CD8-positive, alpha-beta memory T cell (primary cell): ENCODE measurements at regions not wholly inside any gene's neighbourhood (a gene's known extent, or its start where the extent isn't known, plus 50 kb on each side); places are given as distances from the start of the nearest gene placed in this dataset.

ENCODE experiments used
- CTCF ChIA-PET: fragments of 350-600 bp; sonication (Branson Sonifier 250); formaldehyde crosslinking; loops from one replicate; lab custom pipeline; 2021; ENCODE audit warnings: antibody characterized with exemption; lab: Charles Lee
- POLR2A ChIA-PET: fragments of 350-600 bp; sonication (Branson Sonifier 250); formaldehyde crosslinking; loops from one replicate; lab custom pipeline; 2021; ENCODE audit warnings: antibody characterized with exemption; lab: Charles Lee
- DNase-seq, 5 donors: peaks; one replicate each; pipeline versions ENCODE4 v3.0.0 to v3.0.0-alpha.2; 2020 to 2022; ENCODE audit warnings: mixed read lengths in 1 of 5
- H3K27ac ChIP-seq: one replicate; pipeline ENCODE4 v1.7.0; 2013; ENCODE audit warnings: low read depth, mild to moderate bottlenecking, low read length, moderate library complexity
- H3K27me3 ChIP-seq: 2 replicates; pipeline ENCODE4 v1.7.0; 2013; ENCODE audit warnings: low read length, mild to moderate bottlenecking; ENCODE audit not compliant: insufficient read depth, poor library complexity, severe bottlenecking
- H3K36me3 ChIP-seq: 2 replicates; pipeline ENCODE4 v1.7.0; 2013; ENCODE audit warnings: mild to moderate bottlenecking, low read length, moderate library complexity; ENCODE audit not compliant: insufficient read depth
- H3K4me1 ChIP-seq: 2 replicates; pipeline ENCODE4 v1.7.0; 2013; ENCODE audit warnings: mild to moderate bottlenecking, low read length, moderate library complexity; ENCODE audit not compliant: insufficient read depth
- H3K4me3 ChIP-seq: 2 replicates; pipeline ENCODE4 v1.7.0; 2013; ENCODE audit warnings: mild to moderate bottlenecking, low read length
- H3K9me3 ChIP-seq: 2 replicates; pipeline ENCODE4 v1.7.0; 2013; ENCODE audit warnings: mild to moderate bottlenecking, low read length
- H3K27ac Mint-ChIP-seq, 8 donors: one replicate each; pipeline ENCODE4 v1.8.0; 2020 to 2021; ENCODE audit warnings: mixed read lengths in 8 of 8, mild to moderate bottlenecking in 6 of 8, inconsistent platforms in 3 of 8, moderate library complexity in 3 of 8
- H3K27me3 Mint-ChIP-seq, 2 donors: one replicate each; pipeline ENCODE4 v1.8.0; 2020 to 2021; ENCODE audit warnings: mixed read lengths in 2 of 2, mild to moderate bottlenecking in 1 of 2, moderate library complexity in 1 of 2
- H3K36me3 Mint-ChIP-seq, 3 donors: one replicate each; pipeline ENCODE4 v1.8.0; 2020 to 2021; ENCODE audit warnings: mixed read lengths in 3 of 3, inconsistent platforms in 1 of 3, mild to moderate bottlenecking in 1 of 3
- H3K4me1 Mint-ChIP-seq, 3 donors: one replicate each; pipeline ENCODE4 v1.8.0; 2020 to 2021; ENCODE audit warnings: mixed read lengths in 3 of 3, inconsistent platforms in 1 of 3, mild to moderate bottlenecking in 1 of 3
- H3K4me3 Mint-ChIP-seq, 7 donors: one replicate each; pipeline ENCODE4 v1.8.0; 2020 to 2021; ENCODE audit warnings: mixed read lengths in 7 of 7, mild to moderate bottlenecking in 6 of 7, moderate library complexity in 4 of 7, inconsistent platforms in 2 of 7
- H3K9me3 Mint-ChIP-seq, 5 donors: one replicate each; pipeline ENCODE4 v1.8.0; 2020 to 2022; ENCODE audit warnings: mixed read lengths in 5 of 5, mild to moderate bottlenecking in 3 of 5, moderate library complexity in 2 of 5, inconsistent platforms in 1 of 5

DNA sequence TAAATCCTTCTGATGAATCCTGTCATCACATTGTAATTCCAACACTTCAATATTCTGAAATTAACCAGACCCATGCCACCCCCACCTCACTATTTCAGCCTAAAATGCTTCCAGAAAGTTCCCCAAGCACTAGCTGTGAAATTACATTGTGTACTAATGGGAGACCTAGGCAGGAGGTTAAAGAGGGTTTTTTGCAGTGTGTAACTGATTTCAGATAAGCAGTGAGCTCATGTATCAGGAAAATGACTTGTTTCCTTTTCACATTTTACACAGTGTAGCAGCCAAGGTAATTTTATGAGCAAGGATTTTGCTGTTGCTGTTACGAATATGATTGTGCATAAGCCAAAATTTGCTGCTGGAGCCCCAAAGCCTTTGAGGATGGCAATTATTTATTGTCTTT, 129.0 kb downstream of the INHBA start:
- no peaks in the 10 kb centered on the region for H3K27me3 ChIP-seq
- ChIA-PET CTCF (no interaction called here), POLR2A (no interaction called here)
- Mint-ChIP-seq H3K9me3 (peaks cover 0 to 10% (median 6%) of the 10 kb centered on the region in 5 donors), H3K4me1 (no peaks in the 10 kb centered on the region), H3K27ac (no peak overlapping the region), H3K27me3 (peaks cover 0 to 2% of the 10 kb centered on the region in 2 donors), H3K4me3 (no peak overlapping the region), H3K36me3 (no peaks in the 10 kb centered on the region)
- H3K4me3 ChIP-seq: no peak overlapping the region
- no peaks in the 10 kb centered on the region for H3K4me1 ChIP-seq
- H3K9me3 ChIP-seq: no peaks in the 10 kb centered on the region
- H3K27ac ChIP-seq: no peak overlapping the region
- H3K36me3 ChIP-seq: no peaks in the 10 kb centered on the region
- DNase-seq: no peak

GRCh38 chr7:41573443-41573842, 129.4 kb downstream of the INHBA start:
- no peaks in the 10 kb centered on the region for H3K4me1 ChIP-seq
- no peak overlapping the region for H3K4me3 ChIP-seq
- ChIA-PET POLR2A (no interaction called here), CTCF (no interaction called here)
- no peaks in the 10 kb centered on the region for H3K27me3 ChIP-seq
- H3K27ac ChIP-seq: no peak overlapping the region
- no peak overlapping the region for H3K27ac Mint-ChIP-seq
- H3K36me3 ChIP-seq: no peaks in the 10 kb centered on the region
- H3K36me3 Mint-ChIP-seq: no peaks in the 10 kb centered on the region
- H3K9me3 ChIP-seq: no peaks in the 10 kb centered on the region
- no peak for DNase-seq
- no peak overlapping the region for H3K4me3 Mint-ChIP-seq
- peaks cover 0 to 10% (median 6%) of the 10 kb centered on the region in 5 donors for H3K9me3 Mint-ChIP-seq
- peaks cover 0 to 2% of the 10 kb centered on the region in 2 donors for H3K27me3 Mint-ChIP-seq
- H3K4me1 Mint-ChIP-seq: no peaks in the 10 kb centered on the region

DNA sequence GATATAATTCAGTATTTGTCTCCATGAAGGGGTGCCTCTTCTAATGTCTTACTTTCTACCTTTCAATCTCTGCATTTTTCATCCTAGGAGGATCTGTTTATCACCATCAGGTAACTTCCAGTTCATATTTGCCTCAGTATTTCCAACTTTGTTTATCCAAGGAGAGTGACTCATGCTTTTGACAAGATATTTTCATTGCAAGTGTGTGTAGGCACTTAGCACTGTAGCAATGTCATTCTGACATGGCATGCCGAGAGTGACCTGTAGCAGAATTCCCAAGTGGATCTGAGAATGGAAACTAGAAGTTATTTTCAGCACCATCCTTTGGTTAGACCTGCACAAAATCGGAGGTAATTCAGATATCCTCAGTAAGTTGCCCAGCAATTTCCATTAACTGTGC, 129.9 kb downstream of the INHBA start:
- POLR2A ChIA-PET: no interaction called here
- Histone ChIP-seq H3K27me3 (no peaks in the 10 kb centered on the region), H3K27ac (no peak overlapping the region), H3K4me3 (no peak overlapping the region), H3K9me3 (no peaks in the 10 kb centered on the region), H3K36me3 (no peaks in the 10 kb centered on the region), H3K4me1 (no peaks in the 10 kb centered on the region)
- no peaks in the 10 kb centered on the region for H3K36me3 Mint-ChIP-seq
- H3K27ac Mint-ChIP-seq: no peak overlapping the region
- peaks cover 0 to 2% of the 10 kb centered on the region in 2 donors for H3K27me3 Mint-ChIP-seq
- DNase-seq: no peak
- no peaks in the 10 kb centered on the region for H3K4me1 Mint-ChIP-seq
- CTCF ChIA-PET: no interaction called here
- H3K9me3 Mint-ChIP-seq: peaks cover 0 to 10% (median 6%) of the 10 kb centered on the region in 5 donors
- no peak overlapping the region for H3K4me3 Mint-ChIP-seq

- ChIA-PET CTCF (no interaction called here), POLR2A (no interaction called here)
- Histone ChIP-seq H3K36me3 (no peaks in the 10 kb centered on the region), H3K27me3 (no peaks in the 10 kb centered on the region), H3K9me3 (no peaks in the 10 kb centered on the region), H3K4me3 (no peak overlapping the region), H3K4me1 (no peaks in the 10 kb centered on the region), H3K27ac (no peak overlapping the region)
- Mint-ChIP-seq H3K4me3 (no peak overlapping the region), H3K27me3 (peaks cover 0 to 2% of the 10 kb centered on the region in 2 donors), H3K9me3 (peaks cover 2 to 7% (median 5%) of the 10 kb centered on the region in 5 donors), H3K27ac (no peak overlapping the region), H3K36me3 (no peaks in the 10 kb centered on the region), H3K4me1 (no peaks in the 10 kb centered on the region)
- DNase-seq: no peak
Measured at GRCh38 chr7:41571573-41571972, 131.3 kb downstream of the INHBA start.

- Histone ChIP-seq H3K9me3 (no peaks in the 10 kb centered on the region), H3K4me1 (no peaks in the 10 kb centered on the region), H3K36me3 (no peaks in the 10 kb centered on the region), H3K27me3 (no peaks in the 10 kb centered on the region), H3K27ac (no peak overlapping the region), H3K4me3 (no peak overlapping the region)
- Mint-ChIP-seq H3K27ac (no peak overlapping the region), H3K4me1 (no peaks in the 10 kb centered on the region), H3K4me3 (no peak overlapping the region), H3K9me3 (peaks cover 2 to 7% (median 4%) of the 10 kb centered on the region in 5 donors), H3K36me3 (no peaks in the 10 kb centered on the region), H3K27me3 (peaks cover 0 to 2% of the 10 kb centered on the region in 2 donors)
- ChIA-PET CTCF (no interaction called here), POLR2A (no interaction called here)
- DNase-seq: no peak
Measured at GRCh38 chr7:41570766-41571165, 132.1 kb downstream of the INHBA start.

DNA sequence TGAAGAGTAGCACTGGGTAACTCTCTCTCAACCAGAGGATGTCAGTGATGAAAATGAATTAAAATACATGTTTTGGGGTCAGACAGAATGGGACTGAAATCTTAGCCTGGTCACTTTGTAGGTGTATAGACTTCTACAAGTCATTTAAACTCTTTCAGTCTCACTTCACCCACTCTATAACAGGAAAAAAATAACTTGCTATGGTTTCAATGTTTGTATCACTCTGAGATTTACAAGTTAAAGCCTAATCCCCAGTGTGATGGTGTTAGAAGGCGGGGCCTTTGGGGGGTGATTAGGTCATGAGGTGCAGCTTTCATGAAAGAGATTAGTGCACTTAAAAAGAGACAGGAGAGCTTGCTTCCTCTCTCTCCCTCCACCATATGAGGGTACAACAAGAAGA, 134.8 kb downstream of the INHBA start:
- Mint-ChIP-seq H3K27me3 (peaks cover 0 to 2% of the 10 kb centered on the region in 2 donors), H3K9me3 (peaks cover 2 to 10% (median 5%) of the 10 kb centered on the region in 5 donors), H3K27ac (no peak overlapping the region), H3K36me3 (no peaks in the 10 kb centered on the region), H3K4me1 (no peaks in the 10 kb centered on the region), H3K4me3 (no peak overlapping the region)
- Histone ChIP-seq H3K27ac (no peak overlapping the region), H3K36me3 (no peaks in the 10 kb centered on the region), H3K9me3 (no peaks in the 10 kb centered on the region), H3K4me3 (no peak overlapping the region), H3K4me1 (no peaks in the 10 kb centered on the region), H3K27me3 (no peaks in the 10 kb centered on the region)
- no peak for DNase-seq
- CTCF ChIA-PET: no interaction called here
- POLR2A ChIA-PET: no interaction called here

DNA sequence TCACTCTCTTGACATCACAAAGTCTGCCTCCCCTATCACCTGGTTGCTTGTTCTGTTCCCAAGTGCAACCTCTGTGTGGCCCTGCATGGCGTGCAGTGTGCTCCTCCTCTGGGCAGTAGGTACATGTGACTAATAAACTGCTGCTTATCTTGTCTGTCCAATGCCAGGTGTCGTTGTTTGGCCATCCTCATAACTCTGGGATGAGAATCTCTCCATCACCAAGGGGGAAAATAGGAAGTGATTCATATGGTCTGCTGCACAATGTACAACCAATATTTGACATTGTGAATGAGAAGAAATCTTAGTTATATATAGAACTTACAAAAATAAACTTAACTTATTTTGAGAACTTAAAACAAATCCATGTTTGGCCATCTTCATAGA, 135.2 kb downstream of the INHBA start:
- Histone ChIP-seq H3K36me3 (no peaks in the 10 kb centered on the region), H3K9me3 (no peaks in the 10 kb centered on the region), H3K4me3 (no peak overlapping the region), H3K27me3 (no peaks in the 10 kb centered on the region), H3K27ac (no peak overlapping the region), H3K4me1 (no peaks in the 10 kb centered on the region)
- no peaks in the 10 kb centered on the region for H3K4me1 Mint-ChIP-seq
- peaks cover 0 to 2% of the 10 kb centered on the region in 2 donors for H3K27me3 Mint-ChIP-seq
- H3K27ac Mint-ChIP-seq: no peak overlapping the region
- no peaks in the 10 kb centered on the region for H3K36me3 Mint-ChIP-seq
- DNase-seq: no peak
- CTCF ChIA-PET: no interaction called here
- no peak overlapping the region for H3K4me3 Mint-ChIP-seq
- POLR2A ChIA-PET: no interaction called here
- H3K9me3 Mint-ChIP-seq: peaks cover 2 to 10% (median 5%) of the 10 kb centered on the region in 5 donors

- no peak overlapping the region for H3K4me3 Mint-ChIP-seq
- POLR2A ChIA-PET: no interaction called here
- Histone ChIP-seq H3K4me1 (no peaks in the 10 kb centered on the region), H3K36me3 (no peaks in the 10 kb centered on the region), H3K27me3 (no peaks in the 10 kb centered on the region), H3K9me3 (no peaks in the 10 kb centered on the region), H3K27ac (no peak overlapping the region), H3K4me3 (no peak overlapping the region)
- no peaks in the 10 kb centered on the region for H3K36me3 Mint-ChIP-seq
- H3K4me1 Mint-ChIP-seq: no peaks in the 10 kb centered on the region
- CTCF ChIA-PET: no interaction called here
- H3K27me3 Mint-ChIP-seq: peaks cover 0 to 2% of the 10 kb centered on the region in 2 donors
- H3K27ac Mint-ChIP-seq: no peak overlapping the region
- H3K9me3 Mint-ChIP-seq: peaks cover 2 to 10% (median 5%) of the 10 kb centered on the region in 5 donors
- DNase-seq: no peak
Measured at GRCh38 chr7:41567031-41567730, 135.7 kb downstream of the INHBA start.
